ENCODE measurements at regions not wholly inside any gene's neighbourhood (a gene's known extent, or its start where the extent isn't known, plus 50 kb on each side); places are given as distances from the start of the nearest gene placed in this dataset.

GRCh38 chr13:106997696-106998095 is 429.8 kb upstream of the ARGLU1 start:
- DNase-seq, result no peak

- no peak for DNase-seq
Measured at GRCh38 chr13:106996867-106997618, 429.1 kb upstream of the ARGLU1 start.

DNA sequence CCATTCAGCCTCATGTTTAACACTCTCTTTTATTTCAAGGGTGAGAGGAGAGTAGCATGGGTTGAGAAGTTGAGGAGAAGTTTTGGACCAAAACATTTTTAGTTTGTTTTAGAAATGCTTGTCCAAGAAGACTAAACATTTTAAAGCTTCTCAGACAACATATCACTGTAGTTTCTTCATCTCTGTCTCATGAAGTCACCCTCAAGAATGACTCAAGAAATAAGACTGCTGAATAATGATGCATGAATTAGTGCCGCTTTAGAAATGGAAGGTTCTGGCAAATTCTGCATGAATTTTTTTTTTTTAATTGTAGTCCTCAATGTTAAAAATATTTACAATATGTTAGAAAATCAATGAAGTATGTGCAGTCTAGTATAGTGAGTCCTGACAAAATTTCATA is 422.7 kb upstream of the ARGLU1 start:
- no peak for DNase-seq

- no peak for DNase-seq
Measured at GRCh38 chr13:106989876-106990275, 421.9 kb upstream of the ARGLU1 start.

DNA sequence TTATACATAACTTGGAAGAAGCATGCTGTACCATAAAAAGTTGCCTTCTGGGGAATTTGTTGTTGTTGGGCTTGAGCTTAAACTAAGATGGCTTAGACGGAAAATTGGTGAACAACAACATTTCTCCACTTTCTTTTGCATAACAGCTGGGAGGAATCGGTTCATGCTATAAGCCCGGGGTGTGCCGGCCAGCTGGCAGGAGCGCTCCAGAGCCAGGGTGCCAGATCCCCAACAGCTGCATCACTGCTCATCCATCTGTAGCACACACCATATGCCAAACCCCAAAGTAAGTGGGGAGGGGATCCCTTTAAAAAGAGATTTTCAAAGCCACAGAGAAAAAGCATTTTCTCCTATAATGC is 419.5 kb upstream of the ARGLU1 start:
- no peak for DNase-seq

- DNase-seq, result no peak
Measured at GRCh38 chr13:106986687-106987426, 418.9 kb upstream of the ARGLU1 start.

DNA sequence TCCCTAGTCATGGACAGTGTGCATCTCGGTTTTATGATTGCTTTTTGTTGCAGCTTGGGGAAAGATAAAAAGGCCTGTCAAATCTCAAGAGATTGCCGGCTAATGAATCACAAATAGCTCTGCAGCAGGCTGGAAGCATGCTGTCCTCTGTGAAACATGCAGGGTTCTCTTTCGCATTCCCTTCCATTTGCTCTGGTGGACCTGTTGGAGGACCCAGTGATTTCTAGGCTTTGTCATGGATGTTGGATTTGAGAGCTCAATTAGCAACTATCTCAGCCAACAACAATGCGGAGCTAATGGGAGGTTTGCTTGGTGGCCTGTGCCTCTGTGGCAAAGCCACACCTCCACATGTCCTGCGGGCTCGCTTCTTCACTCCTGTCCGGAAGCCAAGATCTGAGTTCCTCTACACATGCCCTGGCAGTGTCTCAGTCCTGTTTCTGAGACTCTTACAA is 418.1 kb upstream of the ARGLU1 start:
- no peak for DNase-seq

DNA sequence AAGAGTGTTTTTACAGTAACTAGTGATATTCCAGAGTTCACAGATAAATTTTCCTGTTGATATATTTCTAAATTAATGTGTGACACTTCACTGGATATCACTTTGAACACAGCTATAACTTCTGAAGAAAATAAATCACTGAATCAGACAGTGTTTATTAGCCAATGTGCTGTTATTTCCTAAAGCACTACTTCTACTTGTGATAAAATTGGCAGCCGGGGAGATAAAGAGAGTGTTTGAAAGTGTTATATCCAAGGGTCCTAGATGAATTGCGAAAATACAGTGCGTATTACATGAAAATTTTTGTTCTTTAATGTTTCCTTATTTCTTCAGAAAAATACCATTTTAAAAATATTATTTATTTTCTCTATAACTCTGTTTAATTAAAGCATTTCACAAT is 417.5 kb upstream of the ARGLU1 start:
- DNase-seq, result no peak

DNA sequence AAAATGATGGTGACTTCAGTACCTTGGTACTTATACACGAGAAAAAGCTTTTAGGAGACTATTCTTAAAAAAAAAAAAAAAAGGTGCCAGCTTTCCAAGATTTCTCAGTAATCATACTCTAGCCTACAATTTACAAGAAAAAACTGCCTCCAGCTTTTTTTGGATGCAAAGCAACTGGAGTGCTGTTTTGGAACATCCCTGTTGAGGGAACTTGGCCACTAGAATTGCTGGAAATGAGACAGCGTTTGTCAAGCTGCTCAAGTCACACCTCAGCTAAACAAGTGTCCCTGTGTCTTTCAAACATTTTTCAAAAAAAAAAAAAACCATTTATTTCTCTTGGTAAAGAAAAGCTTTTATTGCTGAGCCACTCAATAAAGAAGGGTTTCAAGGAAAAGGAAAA is 413.1 kb upstream of the ARGLU1 start:
- no peak for DNase-seq

DNA sequence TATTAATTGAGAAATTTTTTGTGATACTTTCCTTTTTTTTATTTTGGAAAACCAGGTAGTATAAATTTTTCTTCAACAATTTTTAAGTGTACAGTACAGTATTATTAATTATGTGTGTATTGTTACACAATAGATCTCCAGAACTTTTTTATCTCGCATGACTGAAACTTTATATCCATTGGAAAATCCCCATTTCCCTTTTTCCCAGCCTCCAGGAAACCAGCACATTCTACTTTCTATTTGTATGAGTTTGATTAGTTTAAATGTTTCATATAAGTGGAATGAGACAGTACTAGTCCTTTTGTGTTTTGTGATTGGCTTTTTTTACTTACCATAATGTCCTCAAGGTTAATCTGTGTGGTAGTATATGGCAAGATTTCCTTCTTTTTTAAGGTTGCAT is 399.5 kb upstream of the ARGLU1 start:
- DNase-seq, result no peak

GRCh38 chr13:106963151-106963550 is 395.2 kb upstream of the ARGLU1 start:
- DNase-seq, result no peak

DNA sequence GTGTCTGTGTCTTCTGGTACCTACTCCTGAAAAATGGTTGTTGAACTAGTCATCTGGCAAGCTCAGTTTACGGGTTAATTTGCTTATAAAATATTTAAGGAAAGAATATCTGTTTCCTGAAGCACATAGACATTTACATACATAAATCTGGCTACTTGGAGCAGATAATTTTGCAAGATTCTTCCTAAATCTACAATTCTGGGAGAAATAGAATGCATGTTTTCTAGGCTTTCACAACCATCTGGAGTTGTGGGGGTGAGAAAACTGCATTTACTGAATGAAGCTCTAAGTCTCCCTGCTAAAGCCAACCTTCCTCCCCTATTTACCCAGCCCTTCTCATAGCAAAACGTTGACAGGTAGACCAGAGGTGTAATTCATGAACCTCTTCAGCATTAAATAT is 393.7 kb upstream of the ARGLU1 start:
- DNase-seq, result no peak

DNA sequence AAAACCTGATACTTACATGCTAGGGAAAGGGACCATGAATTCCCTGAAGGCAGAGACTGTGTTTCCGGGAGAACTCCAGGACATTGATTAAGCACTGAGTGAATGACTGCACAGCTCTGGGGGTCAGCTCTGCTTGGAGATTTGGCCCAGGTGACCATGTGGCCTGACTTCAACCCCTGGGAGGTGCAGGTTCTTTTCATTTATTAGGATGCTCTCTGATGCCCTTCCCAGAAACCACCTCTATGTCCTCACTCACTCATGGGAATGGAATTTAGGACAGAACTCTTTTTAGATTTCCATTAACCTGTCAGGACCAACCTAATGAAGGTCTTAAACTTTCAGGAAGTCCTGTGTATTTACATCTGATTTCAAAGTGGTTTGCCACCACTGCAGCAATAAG is 393.3 kb upstream of the ARGLU1 start:
- no peak for DNase-seq

GRCh38 chr13:106958621-106959048 is 390.7 kb upstream of the ARGLU1 start:
- no peak for DNase-seq

DNA sequence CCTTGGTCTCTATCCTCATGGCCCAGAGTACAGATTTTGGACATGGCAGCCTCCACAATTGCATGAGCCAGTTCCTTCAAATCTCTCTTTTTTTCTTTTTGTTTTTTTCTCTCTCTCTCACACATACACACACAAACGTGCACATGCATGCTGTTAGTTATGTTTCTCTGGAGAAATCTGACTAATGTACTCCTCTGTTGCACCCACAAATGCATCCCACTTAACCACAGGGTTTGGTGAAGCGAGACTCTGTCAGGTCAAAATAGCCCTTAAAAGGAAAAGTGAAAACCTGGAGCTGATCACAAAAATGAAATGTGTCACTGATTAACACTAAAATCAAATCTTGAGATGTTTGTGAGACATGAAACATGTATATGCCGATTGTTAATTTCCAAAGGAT is 374.6 kb upstream of the ARGLU1 start:
- no peak for DNase-seq

- DNase-seq, result no peak
Measured at GRCh38 chr13:106941779-106942178, 373.8 kb upstream of the ARGLU1 start.

- no peak for DNase-seq
Measured at GRCh38 chr13:106927421-106927820, 359.5 kb upstream of the ARGLU1 start.

- DNase-seq, result no peak
Measured at GRCh38 chr13:106922384-106922783, 354.4 kb upstream of the ARGLU1 start.

DNA sequence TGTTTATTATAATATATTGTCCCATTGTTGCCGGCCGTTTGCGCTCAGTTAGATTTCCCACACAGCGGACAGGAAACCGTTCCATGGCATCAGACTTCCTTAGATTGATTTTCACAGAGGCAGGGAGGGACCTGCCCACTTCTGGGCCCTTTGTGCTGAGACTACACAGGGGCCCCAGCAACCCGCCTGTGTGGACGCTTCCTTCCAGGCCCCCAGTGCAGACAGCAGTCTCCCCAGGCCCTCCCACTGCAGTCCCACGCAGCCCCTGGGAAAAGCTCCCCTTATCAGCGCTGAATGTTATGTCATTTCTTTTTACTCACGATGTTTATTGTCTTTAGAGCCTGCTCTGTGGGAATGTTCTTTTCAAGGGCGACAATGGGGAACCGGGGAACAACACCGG is 351.7 kb upstream of the ARGLU1 start:
- DNase-seq, result no peak

GRCh38 chr13:106919133-106919532 is 351.2 kb upstream of the ARGLU1 start:
- no peak for DNase-seq

DNA sequence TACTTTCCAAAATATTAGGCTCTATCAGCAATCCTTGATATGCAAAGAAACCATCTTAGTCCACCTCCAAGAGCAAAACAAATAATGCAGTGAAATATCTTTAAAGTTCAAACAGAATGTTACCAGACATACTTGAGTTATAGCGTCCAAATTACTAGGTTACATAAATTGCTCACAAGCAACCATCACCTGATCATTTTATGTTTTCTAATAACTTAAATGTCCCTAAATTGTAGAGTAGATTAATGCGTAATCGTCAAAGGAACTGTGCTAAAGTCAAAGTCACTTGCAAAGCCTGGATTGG is 350.6 kb upstream of the ARGLU1 start:
- no peak for DNase-seq

- peak; percentile 15 to 82 (median 46) for DNase-seq
Measured at GRCh38 chr13:106917673-106918556, 350.0 kb upstream of the ARGLU1 start.

GRCh38 chr13:106917024-106917571 is 349.2 kb upstream of the ARGLU1 start:
- DNase-seq, result no peak
